Memory B cell (primary cell): ENCODE measurements at regions not wholly inside any gene's neighbourhood (a gene's known extent, or its start where the extent isn't known, plus 50 kb on each side); places are given as distances from the start of the nearest gene placed in this dataset.
"Not testable (repeated sequence)": the region's sequence is repeated elsewhere in the genome, so short reads cannot be mapped to it uniquely, and the experiment has no call there.

Source experiments
- ATAC-seq: fragments of 150-1000 bp; cut with Tn5 transposase; 2 replicates; pipeline ENCODE4 v1.10.0; 2021; ENCODE audit warnings: low read depth, mild to moderate bottlenecking, moderate library complexity
- DNase-seq, 2 donors: peaks; one replicate each; pipeline ENCODE4 v3.0.0; 2022; ENCODE audit warnings: low spot score in 2 of 2
- H3K27ac Mint-ChIP-seq: one replicate; pipeline ENCODE4 v1.8.0; 2022; ENCODE audit warnings: mild to moderate bottlenecking, moderate library complexity, mixed read lengths
- H3K27me3 Mint-ChIP-seq: one replicate; pipeline ENCODE4 v1.8.0; 2022; ENCODE audit warnings: mixed read lengths
- H3K36me3 Mint-ChIP-seq: one replicate; pipeline ENCODE4 v1.8.0; 2022; ENCODE audit warnings: mild to moderate bottlenecking, mixed read lengths
- H3K4me1 Mint-ChIP-seq: one replicate; pipeline ENCODE4 v1.8.0; 2022; ENCODE audit warnings: mixed read lengths
- H3K4me3 Mint-ChIP-seq: one replicate; pipeline ENCODE4 v1.8.0; 2022; ENCODE audit warnings: mild to moderate bottlenecking, moderate library complexity, mixed read lengths
- H3K9me3 Mint-ChIP-seq: one replicate; pipeline ENCODE4 v1.8.0; 2022; ENCODE audit warnings: mixed read lengths

GRCh38 chr10:60555700-60556099, 166.0 kb upstream of the ANK3 start:
- Mint-ChIP-seq H3K27ac (no peak overlapping the region), H3K27me3 (no peaks in the 10 kb centered on the region), H3K36me3 (peaks cover 6% of the 10 kb centered on the region), H3K9me3 (no peaks in the 10 kb centered on the region), H3K4me3 (no peak overlapping the region), H3K4me1 (peaks cover 2% of the 10 kb centered on the region)
- DNase-seq (no peak), ATAC-seq (peak; percentile 24)

- ATAC-seq (peak; percentile 45), DNase-seq (no peak)
- Mint-ChIP-seq H3K9me3 (no peaks in the 10 kb centered on the region), H3K4me1 (no peaks in the 10 kb centered on the region), H3K27me3 (no peaks in the 10 kb centered on the region), H3K36me3 (peaks cover 3% of the 10 kb centered on the region), H3K4me3 (no peak overlapping the region), H3K27ac (no peak overlapping the region)
These were observed 160.0 kb upstream of the ANK3 start for GRCh38 chr10:60549686-60550085.

- ATAC-seq (no peak), DNase-seq (no peak)
- Mint-ChIP-seq H3K4me1 (peaks cover 9% of the 10 kb centered on the region), H3K36me3 (peaks cover 3% of the 10 kb centered on the region), H3K9me3 (no peaks in the 10 kb centered on the region), H3K27me3 (no peaks in the 10 kb centered on the region), H3K4me3 (no peak overlapping the region), H3K27ac (no peak overlapping the region)
These were observed 153.0 kb upstream of the ANK3 start for GRCh38 chr10:60542657-60543056.

- Mint-ChIP-seq H3K27ac (no peak overlapping the region), H3K4me3 (no peak overlapping the region), H3K36me3 (peaks cover 3% of the 10 kb centered on the region), H3K4me1 (peaks cover 10% of the 10 kb centered on the region), H3K9me3 (no peaks in the 10 kb centered on the region), H3K27me3 (no peaks in the 10 kb centered on the region)
- DNase-seq: no peak
- no peak for ATAC-seq
These were observed 151.8 kb upstream of the ANK3 start for GRCh38 chr10:60541451-60541850.

- Mint-ChIP-seq H3K27ac (no peak overlapping the region), H3K4me1 (peaks cover 11% of the 10 kb centered on the region), H3K27me3 (no peaks in the 10 kb centered on the region), H3K4me3 (no peak overlapping the region), H3K36me3 (peaks cover 8% of the 10 kb centered on the region), H3K9me3 (no peaks in the 10 kb centered on the region)
- ATAC-seq (no peak), DNase-seq (no peak)
These were observed 148.0 kb upstream of the ANK3 start for GRCh38 chr10:60537697-60538096.

- Mint-ChIP-seq H3K9me3 (no peaks in the 10 kb centered on the region), H3K36me3 (peaks cover 13% of the 10 kb centered on the region), H3K27me3 (no peaks in the 10 kb centered on the region), H3K27ac (no peak overlapping the region), H3K4me1 (peaks cover 10% of the 10 kb centered on the region), H3K4me3 (no peak overlapping the region)
- ATAC-seq (no peak), DNase-seq (no peak)
These were observed 146.9 kb upstream of the ANK3 start for GRCh38 chr10:60536529-60537114.

GRCh38 chr10:60535427-60535826, 145.8 kb upstream of the ANK3 start:
- Mint-ChIP-seq H3K27me3 (no peaks in the 10 kb centered on the region), H3K27ac (no peak overlapping the region), H3K4me1 (peaks cover 4% of the 10 kb centered on the region), H3K9me3 (no peaks in the 10 kb centered on the region), H3K4me3 (no peak overlapping the region), H3K36me3 (peaks cover 10% of the 10 kb centered on the region)
- DNase-seq (no peak), ATAC-seq (no peak)

GRCh38 chr10:60534761-60535389, 145.2 kb upstream of the ANK3 start:
- H3K27ac Mint-ChIP-seq: no peak overlapping the region
- no peaks in the 10 kb centered on the region for H3K9me3 Mint-ChIP-seq
- DNase-seq (no peak), ATAC-seq (peak; percentile 88)
- peaks cover 10% of the 10 kb centered on the region for H3K36me3 Mint-ChIP-seq
- H3K27me3 Mint-ChIP-seq: no peaks in the 10 kb centered on the region
- H3K4me1 Mint-ChIP-seq: peaks cover 2% of the 10 kb centered on the region
- no peak overlapping the region for H3K4me3 Mint-ChIP-seq

- DNase-seq (no peak), ATAC-seq (no peak)
- peaks cover 2% of the 10 kb centered on the region for H3K4me1 Mint-ChIP-seq
- no peaks in the 10 kb centered on the region for H3K27me3 Mint-ChIP-seq
- peaks cover 13% of the 10 kb centered on the region for H3K36me3 Mint-ChIP-seq
- no peak overlapping the region for H3K4me3 Mint-ChIP-seq
- no peaks in the 10 kb centered on the region for H3K9me3 Mint-ChIP-seq
- H3K27ac Mint-ChIP-seq: no peak overlapping the region
These were observed 143.2 kb upstream of the ANK3 start for GRCh38 chr10:60532696-60533468.

- H3K4me3 Mint-ChIP-seq: no peak overlapping the region
- H3K27me3 Mint-ChIP-seq: no peaks in the 10 kb centered on the region
- H3K36me3 Mint-ChIP-seq: peaks cover 13% of the 10 kb centered on the region
- no peaks in the 10 kb centered on the region for H3K4me1 Mint-ChIP-seq
- H3K9me3 Mint-ChIP-seq: no peaks in the 10 kb centered on the region
- ATAC-seq (no peak), DNase-seq (no peak)
- no peak overlapping the region for H3K27ac Mint-ChIP-seq
These were observed 141.3 kb upstream of the ANK3 start for GRCh38 chr10:60531006-60531405.

GRCh38 chr10:60527676-60528075, 138.0 kb upstream of the ANK3 start:
- Mint-ChIP-seq H3K4me1 (no peaks in the 10 kb centered on the region), H3K27me3 (no peaks in the 10 kb centered on the region), H3K27ac (no peak overlapping the region), H3K4me3 (no peak overlapping the region), H3K36me3 (peaks cover 14% of the 10 kb centered on the region), H3K9me3 (peaks cover 4% of the 10 kb centered on the region)
- no peak for ATAC-seq
- DNase-seq: no peak

- DNase-seq: no peak
- peaks cover 9% of the 10 kb centered on the region for H3K36me3 Mint-ChIP-seq
- no peak overlapping the region for H3K27ac Mint-ChIP-seq
- no peaks in the 10 kb centered on the region for H3K27me3 Mint-ChIP-seq
- H3K4me1 Mint-ChIP-seq: no peaks in the 10 kb centered on the region
- peaks cover 4% of the 10 kb centered on the region for H3K9me3 Mint-ChIP-seq
- no peak overlapping the region for H3K4me3 Mint-ChIP-seq
- no peak for ATAC-seq
These were observed 136.3 kb upstream of the ANK3 start for GRCh38 chr10:60525716-60526585.

- no peak for ATAC-seq
- no peaks in the 10 kb centered on the region for H3K27me3 Mint-ChIP-seq
- no peak for DNase-seq
- peaks cover 12% of the 10 kb centered on the region for H3K36me3 Mint-ChIP-seq
- peaks cover 2% of the 10 kb centered on the region for H3K4me1 Mint-ChIP-seq
- peaks cover 9% of the 10 kb centered on the region for H3K9me3 Mint-ChIP-seq
- no peak overlapping the region for H3K27ac Mint-ChIP-seq
- no peak overlapping the region for H3K4me3 Mint-ChIP-seq
These were observed 134.9 kb upstream of the ANK3 start for GRCh38 chr10:60524541-60524940.

GRCh38 chr10:60523371-60523770, 133.7 kb upstream of the ANK3 start:
- H3K4me3 Mint-ChIP-seq, H3K27me3 Mint-ChIP-seq, H3K9me3 Mint-ChIP-seq, H3K27ac Mint-ChIP-seq, H3K36me3 Mint-ChIP-seq, H3K4me1 Mint-ChIP-seq, ATAC-seq, DNase-seq: not testable (repeated sequence)
